GM12864 (cell line): ENCODE measurements at regions not wholly inside any gene's neighbourhood (a gene's known extent, or its start where the extent isn't known, plus 50 kb on each side); places are given as distances from the start of the nearest gene placed in this dataset.

Experiments used
- DNase-seq: peaks from one replicate; pipeline ENCODE4 v3.0.0-alpha.2; 2011; ENCODE audit warnings: low read depth
- H3K4me3 ChIP-seq: 2 replicates; pipeline ENCODE4 v1.5.1; 2011; ENCODE audit warnings: mild to moderate bottlenecking, low read depth, low read length, control low read depth
- TF ChIP-seq, protein P1 (sequence below): IDR thresholded peaks from 2 replicates; pipeline ENCODE4 v1.5.1; 2011; ENCODE audit warnings: low read depth, mild to moderate bottlenecking, moderate library complexity, low read length, control low read depth, inconsistent platforms; ENCODE audit errors: missing control alignments

- H3K4me3 ChIP-seq: no peak overlapping the region
- TF ChIP-seq, protein P1, sequence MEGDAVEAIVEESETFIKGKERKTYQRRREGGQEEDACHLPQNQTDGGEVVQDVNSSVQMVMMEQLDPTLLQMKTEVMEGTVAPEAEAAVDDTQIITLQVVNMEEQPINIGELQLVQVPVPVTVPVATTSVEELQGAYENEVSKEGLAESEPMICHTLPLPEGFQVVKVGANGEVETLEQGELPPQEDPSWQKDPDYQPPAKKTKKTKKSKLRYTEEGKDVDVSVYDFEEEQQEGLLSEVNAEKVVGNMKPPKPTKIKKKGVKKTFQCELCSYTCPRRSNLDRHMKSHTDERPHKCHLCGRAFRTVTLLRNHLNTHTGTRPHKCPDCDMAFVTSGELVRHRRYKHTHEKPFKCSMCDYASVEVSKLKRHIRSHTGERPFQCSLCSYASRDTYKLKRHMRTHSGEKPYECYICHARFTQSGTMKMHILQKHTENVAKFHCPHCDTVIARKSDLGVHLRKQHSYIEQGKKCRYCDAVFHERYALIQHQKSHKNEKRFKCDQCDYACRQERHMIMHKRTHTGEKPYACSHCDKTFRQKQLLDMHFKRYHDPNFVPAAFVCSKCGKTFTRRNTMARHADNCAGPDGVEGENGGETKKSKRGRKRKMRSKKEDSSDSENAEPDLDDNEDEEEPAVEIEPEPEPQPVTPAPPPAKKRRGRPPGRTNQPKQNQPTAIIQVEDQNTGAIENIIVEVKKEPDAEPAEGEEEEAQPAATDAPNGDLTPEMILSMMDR: no peak
- DNase-seq: no peak
Measured at GRCh38 chr3:6622260-6622659, 238.7 kb upstream of the GRM7 start.

DNA sequence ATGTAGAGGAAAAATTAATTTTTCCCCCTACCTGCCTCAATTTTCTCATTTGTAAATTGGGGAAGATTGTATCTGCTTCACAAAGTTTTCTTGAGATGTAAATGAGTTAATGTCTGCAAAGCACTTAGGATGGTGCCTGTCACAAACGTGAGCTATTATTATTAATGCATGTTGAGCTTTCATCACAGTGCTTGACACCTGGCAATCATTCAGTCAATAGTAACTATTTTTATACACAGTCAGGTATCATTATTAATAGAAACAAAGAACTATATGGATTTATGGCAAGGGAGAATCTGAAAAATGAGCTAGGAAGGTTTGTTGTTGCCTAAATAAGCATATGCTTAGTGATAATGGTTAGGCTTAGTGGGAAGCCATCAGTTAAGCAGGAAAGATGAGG is 238.2 kb upstream of the GRM7 start:
- H3K4me3 ChIP-seq: no peak overlapping the region
- DNase-seq: no peak
- TF ChIP-seq, protein P1: no peak

DNA sequence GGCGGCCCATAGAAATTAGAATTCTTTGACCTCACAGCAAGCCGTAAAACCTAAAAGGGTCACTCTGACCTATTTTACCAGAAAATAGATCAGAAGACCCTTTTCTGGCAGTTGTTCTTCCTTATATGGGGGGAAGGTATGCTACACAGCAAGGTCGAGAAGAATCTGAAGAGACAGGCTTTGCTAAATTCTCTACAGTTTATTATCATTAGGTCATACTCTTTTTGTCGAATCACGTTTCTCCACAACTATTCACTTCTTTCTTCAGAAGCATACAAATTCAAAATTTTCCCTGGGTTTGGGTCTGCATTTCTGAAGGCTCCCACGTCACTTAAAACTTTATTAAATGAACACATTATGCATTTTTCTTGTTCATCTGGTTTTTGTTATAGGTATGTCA is 229.5 kb upstream of the GRM7 start:
- TF ChIP-seq, protein P1: no peak
- no peak for DNase-seq
- H3K4me3 ChIP-seq: no peak overlapping the region

- TF ChIP-seq, protein P1: no peak
- DNase-seq: no peak
- H3K4me3 ChIP-seq: no peak overlapping the region
Measured at GRCh38 chr3:6640907-6641306, 220.0 kb upstream of the GRM7 start.

DNA sequence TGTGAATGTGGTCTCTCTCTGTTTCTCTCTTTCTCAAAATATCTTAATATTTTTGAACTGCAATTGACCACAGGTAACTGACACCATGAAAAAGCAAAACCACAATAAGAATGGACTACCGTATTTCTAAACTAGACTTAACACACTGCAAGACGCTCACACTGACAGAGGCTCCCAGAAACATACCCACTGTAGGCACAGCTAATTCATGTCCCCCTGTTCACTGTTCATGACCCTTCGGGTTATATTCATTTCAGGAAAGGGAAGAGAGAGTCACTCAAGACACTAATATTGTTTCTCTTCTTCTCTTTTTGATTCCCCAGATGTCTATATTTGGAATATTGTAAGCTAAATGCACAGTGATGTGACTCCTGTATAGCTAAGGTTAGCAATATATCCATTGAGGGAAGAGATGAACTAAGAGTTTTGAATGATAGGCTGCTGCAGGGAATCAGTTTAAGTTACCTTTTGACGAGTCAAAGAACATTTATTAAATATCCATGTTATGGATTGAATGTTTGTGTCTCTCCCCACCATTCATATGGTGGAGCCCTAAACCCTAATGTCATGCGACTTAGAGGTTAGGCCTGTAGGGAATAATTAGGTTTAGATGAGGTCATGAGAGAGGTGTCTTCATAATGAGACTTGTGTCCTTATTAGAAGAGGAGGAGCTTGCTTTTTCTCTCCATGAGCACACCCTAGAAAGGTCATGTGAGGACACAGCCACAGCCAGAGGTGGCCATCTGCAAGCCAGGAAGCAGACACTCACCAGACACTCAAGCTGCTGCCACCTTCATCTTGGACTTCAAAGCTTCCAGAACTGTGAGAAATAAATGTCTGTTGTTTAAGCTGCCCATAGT is 216.6 kb upstream of the GRM7 start:
- no peak overlapping the region for H3K4me3 ChIP-seq
- DNase-seq: no peak
- TF ChIP-seq, protein P1: no peak

GRCh38 chr3:6654670-6655069 is 206.2 kb upstream of the GRM7 start:
- no peak for DNase-seq
- no peak overlapping the region for H3K4me3 ChIP-seq
- TF ChIP-seq, protein P1: no peak

GRCh38 chr3:6655275-6655674 is 205.6 kb upstream of the GRM7 start:
- no peak overlapping the region for H3K4me3 ChIP-seq
- DNase-seq: no peak
- TF ChIP-seq, protein P1: no peak
